K562 (cell line): ENCODE measurements at regions not wholly inside any gene's neighbourhood (a gene's known extent, or its start where the extent isn't known, plus 50 kb on each side); places are given as distances from the start of the nearest gene placed in this dataset.

Experiments used
- BRF2 ChIP-seq: IDR thresholded peaks from 3 replicates; pipeline ENCODE4 v1.6.1; 2011; ENCODE audit warnings: borderline replicate concordance, mild to moderate bottlenecking; ENCODE audit not compliant: insufficient read length, insufficient read depth
- CTCF ChIP-seq, 3 experiments: IDR thresholded peaks in 2 of 3; conservative IDR thresholded peaks in 1 of 3; 2 replicates each; pipeline ENCODE4 v1.5.1; 2011 to 2012; ENCODE audit warnings: low read length in 3 of 3, mild to moderate bottlenecking in 3 of 3, control low read depth in 2 of 3, improper control_type of control experiment in 1 of 3, inconsistent platforms in 1 of 3, low read depth in 1 of 3, mixed read lengths in 1 of 3, moderate library complexity in 1 of 3; ENCODE audit not compliant: insufficient read depth in 2 of 3
- E2F6 ChIP-seq, 2 experiments: IDR thresholded peaks; 2 replicates each; pipeline ENCODE4 v1.6.1; 2011; ENCODE audit warnings: borderline replicate concordance in 1 of 2, control low read depth in 1 of 2, low read depth in 1 of 2, low read length in 1 of 2, mild to moderate bottlenecking in 1 of 2, mixed read lengths in 1 of 2, moderate library complexity in 1 of 2; ENCODE audit not compliant: insufficient read depth in 1 of 2, insufficient read length in 1 of 2, poor library complexity in 1 of 2, severe bottlenecking in 1 of 2; ENCODE audit errors: extremely low read depth in 1 of 2
- EP300 ChIP-seq: IDR thresholded peaks from 2 replicates; pipeline ENCODE4 v1.6.1; 2012; ENCODE audit warnings: low read length, improper control_type of control experiment
- KLF1 ChIP-seq: fragments of 450-650 bp; IDR thresholded peaks from 2 replicates; pipeline ENCODE4 v1.6.1; 2016; ENCODE audit warnings: missing genetic modification characterization, missing compliant biosample characterization
- MAX ChIP-seq: sonication (generic); formaldehyde crosslinking; IDR thresholded peaks from 2 replicates; pipeline ENCODE4 v1.9.0; 2022; ENCODE audit warnings: mild to moderate bottlenecking, missing genetic modification reagents
- MTA2 ChIP-seq: fragments of 450-650 bp; IDR thresholded peaks from 2 replicates; pipeline ENCODE4 v1.6.1; 2016; ENCODE audit warnings: low read depth
- NONO ChIP-seq, 2 experiments: fragments of 200-400 bp in 1 of 2; fragments of 450-650 bp in 1 of 2; formaldehyde crosslinking in 1 of 2; IDR thresholded peaks; 2 replicates each; pipeline ENCODE4 v1.6.1; 2017; ENCODE audit warnings: low read depth in 2 of 2, mild to moderate bottlenecking in 2 of 2, moderate library complexity in 2 of 2, low read length in 1 of 2
- NR0B1 ChIP-seq: fragments of 450-650 bp; IDR thresholded peaks from one replicate; pipeline ENCODE4 v1.6.1; 2018; ENCODE audit warnings: mild to moderate bottlenecking, moderate library complexity; ENCODE audit not compliant: partially characterized antibody
- PATZ1 ChIP-seq: fragments of 250-450 bp; sonication (Bioruptor Pico); IDR thresholded peaks from 2 replicates; pipeline ENCODE4 v1.5.0; 2020; ENCODE audit warnings: mild to moderate bottlenecking, borderline replicate concordance
- PHB2 ChIP-seq: fragments of 450-650 bp; IDR thresholded peaks from 2 replicates; pipeline ENCODE4 v1.6.1; 2017; ENCODE audit warnings: low read depth
- PRDM10 ChIP-seq: fragments of 450-650 bp; IDR thresholded peaks from 2 replicates; pipeline ENCODE4 v1.6.1; 2018; ENCODE audit not compliant: partially characterized antibody
- TBP ChIP-seq: optimal IDR thresholded peaks from 2 replicates; pipeline ENCODE3; 2011; ENCODE audit warnings: low read depth, low read length, improper control_type of control experiment

GRCh38 chr7:46150721-46151120 lies 229.6 kb upstream of the IGFBP3 start:
- TF ChIP-seq PATZ1 (CRISPR knock-in tag) (no peak), PHB2 (no peak), KLF1 (tag) (no peak), BRF2 (no peak), CTCF (IDR thresholded peaks at IDR 0.05 in 2 of 3, conservative IDR thresholded peaks at IDR 0.05 in 1 of 3; ENCODE audit: insufficient read depth in 2 of 3, low read depth in 1 of 3, low read length in 3 of 3) (no peak), E2F6 (IDR thresholded peaks at IDR 0.05; ENCODE audit: borderline replicate concordance in 1 of 2, extremely low read depth in 1 of 2, insufficient read depth in 1 of 2, insufficient read length in 1 of 2, low read depth in 1 of 2, low read length in 1 of 2, poor library complexity in 1 of 2, severe bottlenecking in 1 of 2) (no peak), MAX (CRISPR knock-in tag) (no peak), NONO (IDR thresholded peaks at IDR 0.05; ENCODE audit: low read depth in 2 of 2, low read length in 1 of 2) (no peak), PRDM10 (no peak), EP300 (no peak), NR0B1 (no peak), MTA2 (no peak), TBP (no peak)
